GM12864 (cell line): ENCODE measurements at regions not wholly inside any gene's neighbourhood (a gene's known extent, or its start where the extent isn't known, plus 50 kb on each side); places are given as distances from the start of the nearest gene placed in this dataset.

Source experiments
- DNase-seq: peaks from one replicate; pipeline ENCODE4 v3.0.0-alpha.2; 2011; ENCODE audit warnings: low read depth
- H3K4me3 ChIP-seq: 2 replicates; pipeline ENCODE4 v1.5.1; 2011; ENCODE audit warnings: mild to moderate bottlenecking, low read depth, low read length, control low read depth
- TF ChIP-seq, protein P1 (sequence below): IDR thresholded peaks from 2 replicates; pipeline ENCODE4 v1.5.1; 2011; ENCODE audit warnings: low read depth, mild to moderate bottlenecking, moderate library complexity, low read length, control low read depth, inconsistent platforms; ENCODE audit errors: missing control alignments

GRCh38 chr7:114825423-114825951 is 96.4 kb upstream of the MDFIC start:
- DNase-seq: no peak
- no peak overlapping the region for H3K4me3 ChIP-seq
- TF ChIP-seq, protein P1, sequence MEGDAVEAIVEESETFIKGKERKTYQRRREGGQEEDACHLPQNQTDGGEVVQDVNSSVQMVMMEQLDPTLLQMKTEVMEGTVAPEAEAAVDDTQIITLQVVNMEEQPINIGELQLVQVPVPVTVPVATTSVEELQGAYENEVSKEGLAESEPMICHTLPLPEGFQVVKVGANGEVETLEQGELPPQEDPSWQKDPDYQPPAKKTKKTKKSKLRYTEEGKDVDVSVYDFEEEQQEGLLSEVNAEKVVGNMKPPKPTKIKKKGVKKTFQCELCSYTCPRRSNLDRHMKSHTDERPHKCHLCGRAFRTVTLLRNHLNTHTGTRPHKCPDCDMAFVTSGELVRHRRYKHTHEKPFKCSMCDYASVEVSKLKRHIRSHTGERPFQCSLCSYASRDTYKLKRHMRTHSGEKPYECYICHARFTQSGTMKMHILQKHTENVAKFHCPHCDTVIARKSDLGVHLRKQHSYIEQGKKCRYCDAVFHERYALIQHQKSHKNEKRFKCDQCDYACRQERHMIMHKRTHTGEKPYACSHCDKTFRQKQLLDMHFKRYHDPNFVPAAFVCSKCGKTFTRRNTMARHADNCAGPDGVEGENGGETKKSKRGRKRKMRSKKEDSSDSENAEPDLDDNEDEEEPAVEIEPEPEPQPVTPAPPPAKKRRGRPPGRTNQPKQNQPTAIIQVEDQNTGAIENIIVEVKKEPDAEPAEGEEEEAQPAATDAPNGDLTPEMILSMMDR: no peak

DNA sequence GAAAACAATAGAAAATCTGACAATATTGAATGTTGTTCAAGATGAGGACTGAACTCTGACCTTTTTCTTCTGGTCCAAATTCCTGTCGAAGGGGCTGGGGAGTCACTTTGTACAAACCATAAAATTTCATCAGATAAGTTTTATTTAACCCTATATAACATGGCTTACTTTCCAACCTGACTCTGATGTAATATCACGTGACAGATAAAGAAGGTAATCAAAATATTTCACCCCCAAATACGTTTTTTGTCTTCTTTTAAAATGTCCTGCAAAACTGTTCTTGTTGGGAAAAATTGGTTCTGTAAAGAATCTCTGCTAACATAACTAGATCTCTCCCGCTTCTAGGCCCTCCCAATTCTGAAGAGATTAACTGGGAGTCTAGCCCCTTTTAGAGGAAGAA is 90.9 kb upstream of the MDFIC start:
- TF ChIP-seq, protein P1: no peak
- no peak overlapping the region for H3K4me3 ChIP-seq
- no peak for DNase-seq

DNA sequence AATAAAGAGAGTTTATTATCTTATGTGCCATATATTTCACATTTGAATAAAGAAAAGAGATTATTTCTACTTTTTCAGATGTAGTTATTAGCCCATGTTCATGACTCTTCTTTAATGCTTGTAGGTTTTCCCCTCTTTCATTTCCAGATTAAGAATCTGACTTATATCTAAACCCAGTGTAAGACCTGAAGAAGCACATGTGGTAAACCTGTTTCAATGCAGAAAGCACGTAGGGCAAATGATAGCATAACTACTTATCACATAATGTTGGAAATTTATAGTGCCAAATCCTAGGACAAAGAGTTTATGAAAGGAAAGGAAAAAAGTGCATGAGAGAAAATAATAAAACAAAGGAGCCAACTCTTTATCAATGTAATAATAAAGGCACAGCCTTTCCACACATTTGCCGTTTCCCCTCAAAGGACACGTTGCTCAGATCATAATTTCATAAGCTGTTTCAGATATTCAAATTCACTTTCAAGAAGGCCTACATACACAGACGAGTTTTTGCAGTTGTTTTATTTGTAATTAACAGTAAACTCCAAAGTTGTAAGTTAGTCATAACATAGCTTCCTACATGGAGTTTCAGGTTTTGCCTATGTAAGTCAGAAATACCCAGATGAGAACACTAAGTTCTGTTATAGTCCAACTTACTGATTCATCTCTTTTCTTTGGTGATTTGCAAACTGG is 88.8 kb upstream of the MDFIC start:
- DNase-seq: peak; percentile 62
- TF ChIP-seq, protein P1: no peak
- H3K4me3 ChIP-seq: no peak overlapping the region

DNA sequence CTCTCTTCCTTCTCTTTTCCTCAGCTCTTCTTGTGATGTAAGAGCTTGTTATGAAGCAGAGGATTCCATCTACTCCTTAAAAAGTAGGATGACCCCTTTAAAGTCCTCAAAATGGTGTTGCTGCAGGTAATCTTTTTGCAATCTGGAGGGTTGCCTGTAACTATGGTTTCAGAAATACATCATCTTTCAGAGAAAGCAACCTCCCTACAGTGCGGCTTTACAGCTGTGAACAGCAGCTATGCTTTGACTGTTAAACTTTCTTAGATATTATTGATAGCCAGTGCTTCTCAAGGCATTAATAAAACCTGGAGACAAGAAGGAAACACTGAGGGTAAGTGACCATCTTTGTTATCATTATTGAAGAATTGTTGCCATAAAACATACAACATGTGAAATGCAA is 86.6 kb upstream of the MDFIC start:
- TF ChIP-seq, protein P1: no peak
- no peak for DNase-seq
- H3K4me3 ChIP-seq: no peak overlapping the region

DNA sequence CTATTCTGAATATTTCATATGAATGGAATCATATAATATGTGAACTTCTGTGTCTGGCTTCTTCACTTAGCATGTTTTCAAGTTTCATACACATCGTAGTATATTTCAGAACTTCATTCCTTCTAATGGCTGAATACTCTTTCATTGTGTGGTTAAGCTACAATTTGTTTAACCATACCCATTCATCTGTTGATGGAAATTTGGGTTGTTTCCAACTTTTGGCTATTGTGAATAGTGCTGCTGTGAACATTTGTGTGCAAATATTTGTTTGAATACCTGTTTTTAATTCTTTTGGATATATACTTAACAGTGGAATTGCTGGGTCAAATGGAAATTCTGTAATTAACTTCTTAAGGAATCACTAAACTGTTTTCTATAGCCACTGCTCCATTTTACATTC is 86.0 kb upstream of the MDFIC start:
- H3K4me3 ChIP-seq: no peak overlapping the region
- no peak for DNase-seq
- TF ChIP-seq, protein P1: no peak

GRCh38 chr7:114842551-114843065 is 79.3 kb upstream of the MDFIC start:
- H3K4me3 ChIP-seq: no peak overlapping the region
- DNase-seq: no peak
- TF ChIP-seq, protein P1: no peak

- TF ChIP-seq, protein P1: no peak
- no peak for DNase-seq
- H3K4me3 ChIP-seq: no peak overlapping the region
Measured at GRCh38 chr7:114843102-114843501, 78.8 kb upstream of the MDFIC start.
